ENCODE measurements at regions not wholly inside any gene's neighbourhood (a gene's known extent, or its start where the extent isn't known, plus 50 kb on each side); places are given as distances from the start of the nearest gene placed in this dataset.

GRCh38 chr22:22705328-22706100 is 61.1 kb downstream of the GGTLC2 start:
- Histone ChIP-seq H3K9me3 (no peaks in the 10 kb centered on the region), H3K27ac (no peak overlapping the region), H3K27me3 (no peaks in the 10 kb centered on the region), H3K4me1 (ENCODE audit: insufficient read depth) (peaks cover 1% of the 10 kb centered on the region), H3K36me3 (no peaks in the 10 kb centered on the region), H3K4me3 (no peak overlapping the region)
- TF ChIP-seq CTCF (IDR thresholded peaks at IDR 0.05) (no peak), EP300 (IDR thresholded peaks at IDR 0.05) (no peak), POLR2A (IDR thresholded peaks at IDR 0.05) (no peak)
- WGBS, 3 donors, result 88 to 98% (median 95%) methylated on average over 5 of the region's 5 CpGs
- intact Hi-C loops (cut with DNase I), result no loop called here
- no peak for DNase-seq

GRCh38 chr22:22706253-22706915 is 62.0 kb downstream of the GGTLC2 start:
- TF ChIP-seq CTCF (IDR thresholded peaks at IDR 0.05) (no peak), EP300 (IDR thresholded peaks at IDR 0.05) (no peak), POLR2A (IDR thresholded peaks at IDR 0.05) (no peak)
- no peaks in the 10 kb centered on the region for H3K9me3 ChIP-seq
- H3K27me3 ChIP-seq, result no peaks in the 10 kb centered on the region
- WGBS, 3 donors, result 61 to 87% (median 63%) methylated on average over 4 of the region's 4 CpGs
- intact Hi-C loops (cut with DNase I), result no loop called here
- H3K4me3 ChIP-seq, result no peak overlapping the region
- H3K36me3 ChIP-seq, result no peaks in the 10 kb centered on the region
- H3K4me1 ChIP-seq (ENCODE audit: insufficient read depth), result peaks cover 7% of the 10 kb centered on the region
- no peak for DNase-seq
- H3K27ac ChIP-seq, result no peak overlapping the region

GRCh38 chr22:22709719-22710445 is 65.5 kb downstream of the GGTLC2 start:
- no peak for TF ChIP-seq EP300 (IDR thresholded peaks at IDR 0.05)
- TF ChIP-seq POLR2A (IDR thresholded peaks at IDR 0.05), result no peak
- no peak for TF ChIP-seq CTCF (IDR thresholded peaks at IDR 0.05)
- H3K36me3 ChIP-seq, result no peaks in the 10 kb centered on the region
- WGBS, 3 donors, result 81 to 87% (median 86%) methylated on average over 4 of the region's 4 CpGs
- no peaks in the 10 kb centered on the region for H3K27me3 ChIP-seq
- H3K4me1 ChIP-seq (ENCODE audit: insufficient read depth), result peaks cover 10% of the 10 kb centered on the region
- DNase-seq, result no peak
- H3K4me3 ChIP-seq, result no peak overlapping the region
- no peak overlapping the region for H3K27ac ChIP-seq
- no peaks in the 10 kb centered on the region for H3K9me3 ChIP-seq
- intact Hi-C loops (cut with DNase I), result loop anchor here in 1 of 4 donors (5.0 kb wide), 1 partner anchor 37 kb away; no protein-coding TSS in a partner anchor

GRCh38 chr22:22710719-22711531 is 66.5 kb downstream of the GGTLC2 start:
- 11 to 21% (median 12%) methylated on average over 11 of the region's 11 CpGs for WGBS, 3 donors
- intact Hi-C loops (cut with DNase I), result loop anchor here in 1 of 4 donors (5.0 kb wide), 1 partner anchor 36 kb away; no protein-coding TSS in a partner anchor
- no peak for TF ChIP-seq EP300 (IDR thresholded peaks at IDR 0.05)
- TF ChIP-seq CTCF (IDR thresholded peaks at IDR 0.05), result peak; percentile 42 to 66 (median 61)
- Histone ChIP-seq H3K36me3 (no peaks in the 10 kb centered on the region), H3K27ac (no peak overlapping the region), H3K4me1 (ENCODE audit: insufficient read depth) (peaks cover 10% of the 10 kb centered on the region), H3K27me3 (no peaks in the 10 kb centered on the region), H3K9me3 (no peaks in the 10 kb centered on the region), H3K4me3 (no peak overlapping the region)
- peak; percentile 55 to 79 (median 69) for DNase-seq

Data from ovary (tissue), 7 donors.